HepG2 (cell line): ENCODE measurements at regions not wholly inside any gene's neighbourhood (a gene's known extent, or its start where the extent isn't known, plus 50 kb on each side); places are given as distances from the start of the nearest gene placed in this dataset.

Experiments used
- ARID5B ChIP-seq: IDR thresholded peaks from 2 replicates; pipeline ENCODE4 v1.4.0; 2020; ENCODE audit warnings: mild to moderate bottlenecking, missing genetic modification reagents
- ATF3 ChIP-seq: sonication (generic); formaldehyde crosslinking; IDR thresholded peaks from 2 replicates; pipeline ENCODE4 v1.4.0; 2020; ENCODE audit warnings: missing genetic modification reagents
- HBP1 ChIP-seq: IDR thresholded peaks from 2 replicates; pipeline ENCODE4 v1.6.1; 2016; ENCODE audit warnings: low read depth, control low read depth
- MTF2 ChIP-seq: sonication (generic); formaldehyde crosslinking; IDR thresholded peaks from 2 replicates; pipeline ENCODE4 v1.5.0; 2020; ENCODE audit warnings: missing genetic modification reagents, borderline replicate concordance
- ZBED4 ChIP-seq: sonication (generic); formaldehyde crosslinking; IDR thresholded peaks from 2 replicates; pipeline ENCODE4 v1.4.0; 2020; ENCODE audit warnings: missing genetic modification reagents, borderline replicate concordance
- ZNF883 ChIP-seq: sonication (generic); formaldehyde crosslinking; IDR thresholded peaks from 2 replicates; pipeline ENCODE4 v1.5.1; 2020; ENCODE audit warnings: mild to moderate bottlenecking, missing genetic modification reagents; ENCODE audit errors: not compliant biosample characterization

GRCh38 chr12:114547636-114548035, 136.3 kb downstream of the TBX3 start (continued):
- no peak for TF ChIP-seq MTF2
- no peak for TF ChIP-seq ZBED4 (CRISPR knock-in tag)
- no peak for TF ChIP-seq HBP1 (CRISPR knock-in tag)
- TF ChIP-seq ATF3 (CRISPR knock-in tag), result no peak
- no peak for TF ChIP-seq ZNF883 (CRISPR knock-in tag)
- no peak for TF ChIP-seq ARID5B (CRISPR knock-in tag)
